ENCODE measurements at regions not wholly inside any gene's neighbourhood (a gene's known extent, or its start where the extent isn't known, plus 50 kb on each side); places are given as distances from the start of the nearest gene placed in this dataset.
"Not testable (repeated sequence)": the region's sequence is repeated elsewhere in the genome, so short reads cannot be mapped to it uniquely, and the experiment has no call there.

DNA sequence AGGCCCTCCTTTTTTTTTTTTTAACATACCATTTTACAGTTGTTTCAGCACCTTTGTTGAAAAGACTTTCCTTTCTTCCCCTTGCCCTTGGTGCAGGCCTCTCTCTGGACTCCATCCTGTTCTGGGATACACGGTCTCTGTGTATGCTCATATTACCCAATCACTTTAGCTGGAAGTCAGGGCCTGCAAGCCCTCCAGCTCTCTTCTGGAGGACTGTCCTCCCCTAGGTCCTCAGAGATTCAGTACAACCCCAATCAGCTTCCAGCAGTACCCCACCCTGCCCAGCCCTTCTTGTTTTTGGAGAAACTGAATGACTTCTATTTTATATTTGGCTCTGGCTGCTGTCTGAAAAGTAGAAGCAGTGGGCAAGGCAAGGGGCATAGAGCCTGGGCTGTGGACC is 270.8 kb downstream of the KLF13 start:
- DNase-seq (ENCODE audit: low read depth) = no peak

DNA sequence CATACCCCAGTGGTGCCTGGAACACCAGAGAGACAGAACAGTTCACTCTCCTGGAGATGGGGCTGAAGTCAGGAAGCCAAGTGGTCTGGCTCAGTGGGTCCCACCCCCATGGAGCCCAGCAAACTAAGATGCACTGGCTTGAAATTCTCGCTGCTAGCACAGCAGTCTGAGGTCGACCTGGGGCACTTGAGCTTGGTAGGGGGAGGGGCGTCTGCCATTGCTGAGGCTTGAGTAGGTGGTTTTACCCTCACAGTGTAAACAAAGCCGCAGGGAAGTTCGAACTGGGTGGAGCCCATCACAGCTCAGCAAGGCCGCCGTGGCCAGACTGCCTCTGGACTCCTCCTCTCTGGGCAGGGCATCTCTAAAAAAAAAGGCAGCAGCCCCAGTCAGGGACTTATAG is 272.0 kb downstream of the KLF13 start:
- DNase-seq (ENCODE audit: low read depth) = no peak

DNA sequence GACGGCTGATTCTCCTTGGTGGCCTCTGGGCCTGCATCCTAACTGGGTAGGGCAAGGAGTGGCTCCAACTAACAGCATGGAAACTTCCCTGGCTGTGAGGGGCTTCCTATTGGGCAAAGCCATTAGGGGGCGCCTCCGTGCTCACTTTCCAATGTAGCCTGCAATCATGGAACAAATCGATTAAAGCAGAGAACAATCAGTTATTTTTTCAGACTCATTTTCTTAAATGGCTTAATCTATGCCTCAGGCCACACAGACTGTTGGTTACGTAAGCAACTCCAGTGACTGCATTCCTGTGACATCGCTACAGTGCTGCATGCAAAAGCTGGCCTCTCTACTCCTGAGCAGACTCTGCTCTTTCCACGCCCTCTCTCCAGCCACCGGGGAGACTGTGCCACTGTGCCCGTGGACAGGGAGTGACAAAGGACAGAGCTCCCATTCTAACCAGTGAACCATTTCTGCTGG is 278.9 kb downstream of the KLF13 start:
- DNase-seq (ENCODE audit: low read depth) = no peak

DNA sequence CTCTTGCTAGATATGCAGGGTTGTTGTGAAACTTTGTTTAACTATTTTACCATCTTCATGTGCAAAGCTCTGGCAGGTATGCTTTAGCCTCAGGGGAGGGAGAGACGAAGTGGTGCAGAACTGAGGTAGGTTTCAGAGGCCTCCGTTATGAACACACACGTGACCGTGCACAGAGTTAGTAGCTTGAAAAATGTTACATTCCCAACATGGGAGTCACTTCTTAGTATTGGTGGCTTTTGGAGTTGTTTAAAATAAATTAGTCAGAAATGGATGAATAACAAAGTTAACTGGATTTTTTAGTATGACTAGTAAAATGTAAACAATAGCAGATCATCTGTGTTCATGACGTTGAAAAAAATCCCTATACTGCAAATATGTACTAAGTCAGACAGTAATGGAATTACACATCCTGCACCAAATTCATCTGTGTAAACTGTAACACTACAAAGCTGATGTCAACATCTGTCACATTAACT is 279.6 kb downstream of the KLF13 start:
- no peak for DNase-seq (ENCODE audit: low read depth)

DNA sequence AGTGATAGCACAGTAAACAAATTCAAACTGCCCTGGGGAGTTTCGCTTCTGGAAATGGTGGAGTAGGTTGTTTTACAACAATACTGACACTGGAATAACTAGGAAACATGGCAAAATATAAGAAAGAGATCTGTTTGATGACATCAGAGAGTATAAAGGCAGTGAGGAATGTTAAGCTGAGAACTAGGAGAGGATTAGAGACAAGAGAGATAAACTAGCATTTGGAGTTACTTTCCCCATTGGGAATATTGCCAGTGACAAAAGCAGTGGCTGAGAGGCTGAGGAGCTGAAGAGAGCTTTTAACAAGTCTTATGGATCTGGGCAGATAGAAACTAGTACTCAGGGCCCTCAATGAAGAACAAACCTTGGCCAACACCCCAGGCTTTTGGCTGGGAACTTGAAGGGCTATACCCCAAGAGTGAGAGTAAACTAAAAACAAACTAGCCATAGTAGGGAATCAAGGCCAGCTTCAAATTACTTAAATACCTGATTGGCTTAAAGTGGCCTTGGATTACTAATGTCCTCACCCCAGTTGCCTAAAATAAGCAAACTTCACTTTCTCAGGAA is 280.4 kb downstream of the KLF13 start:
- DNase-seq (ENCODE audit: low read depth) = no peak

DNA sequence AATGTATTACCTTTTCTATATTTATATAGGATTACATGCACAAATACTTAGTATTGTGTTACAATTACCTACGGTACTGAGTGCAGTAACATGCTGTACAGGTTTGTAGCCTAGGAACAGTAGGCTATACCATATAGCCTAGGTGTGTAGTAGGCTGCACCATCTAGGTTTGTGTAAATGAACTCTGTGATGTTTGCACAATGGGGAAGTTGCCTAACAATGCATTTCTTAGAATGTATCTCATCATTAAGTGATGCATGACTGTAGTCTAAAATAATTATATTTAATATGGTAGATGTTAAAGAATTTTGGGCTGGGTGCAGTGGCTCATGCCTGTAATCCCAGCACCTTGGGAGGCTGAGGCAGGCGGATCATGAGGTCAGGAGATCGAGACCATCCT is 281.0 kb downstream of the KLF13 start:
- no peak for DNase-seq (ENCODE audit: low read depth)

DNA sequence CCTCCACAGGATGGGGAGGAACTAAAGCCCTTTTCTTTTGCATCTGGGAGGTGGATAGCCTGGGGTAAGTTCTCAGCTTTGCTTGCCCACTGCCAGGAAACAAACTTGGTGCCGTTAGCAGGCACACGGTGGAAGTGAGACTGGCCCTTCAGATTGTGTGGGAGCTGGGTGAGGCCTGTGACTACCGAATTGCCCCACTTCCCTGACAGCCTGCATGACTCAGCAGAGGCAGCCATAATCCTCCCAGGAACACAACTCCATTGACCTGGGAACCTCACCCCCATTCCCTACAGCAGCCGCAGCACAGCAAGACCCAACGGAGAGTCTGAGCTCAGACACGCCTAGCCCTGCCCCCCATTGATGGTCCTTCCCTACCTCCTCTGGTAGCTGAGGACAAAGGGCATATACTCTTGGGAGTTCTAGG is 282.6 kb downstream of the KLF13 start:
- no peak for DNase-seq (ENCODE audit: low read depth)

DNA sequence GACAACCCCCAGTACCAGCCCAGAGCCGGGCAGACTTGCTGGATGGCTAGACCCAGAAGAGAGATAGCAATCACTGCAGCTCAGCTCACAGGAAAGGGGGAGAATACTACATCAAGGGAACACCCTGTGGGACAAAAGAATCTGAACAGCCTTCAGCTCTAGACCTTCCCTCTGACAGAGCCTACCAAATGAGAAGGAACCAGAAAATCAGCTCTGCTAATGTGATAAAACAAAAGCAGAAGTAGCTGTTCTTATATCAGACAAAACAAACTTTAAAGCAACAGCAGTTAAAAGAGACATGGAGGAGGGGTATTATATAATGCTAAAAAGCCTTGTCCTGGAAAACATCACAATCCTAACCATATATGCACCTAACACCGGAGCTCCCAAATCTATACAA is 283.3 kb downstream of the KLF13 start:
- no peak for DNase-seq (ENCODE audit: low read depth)

DNA sequence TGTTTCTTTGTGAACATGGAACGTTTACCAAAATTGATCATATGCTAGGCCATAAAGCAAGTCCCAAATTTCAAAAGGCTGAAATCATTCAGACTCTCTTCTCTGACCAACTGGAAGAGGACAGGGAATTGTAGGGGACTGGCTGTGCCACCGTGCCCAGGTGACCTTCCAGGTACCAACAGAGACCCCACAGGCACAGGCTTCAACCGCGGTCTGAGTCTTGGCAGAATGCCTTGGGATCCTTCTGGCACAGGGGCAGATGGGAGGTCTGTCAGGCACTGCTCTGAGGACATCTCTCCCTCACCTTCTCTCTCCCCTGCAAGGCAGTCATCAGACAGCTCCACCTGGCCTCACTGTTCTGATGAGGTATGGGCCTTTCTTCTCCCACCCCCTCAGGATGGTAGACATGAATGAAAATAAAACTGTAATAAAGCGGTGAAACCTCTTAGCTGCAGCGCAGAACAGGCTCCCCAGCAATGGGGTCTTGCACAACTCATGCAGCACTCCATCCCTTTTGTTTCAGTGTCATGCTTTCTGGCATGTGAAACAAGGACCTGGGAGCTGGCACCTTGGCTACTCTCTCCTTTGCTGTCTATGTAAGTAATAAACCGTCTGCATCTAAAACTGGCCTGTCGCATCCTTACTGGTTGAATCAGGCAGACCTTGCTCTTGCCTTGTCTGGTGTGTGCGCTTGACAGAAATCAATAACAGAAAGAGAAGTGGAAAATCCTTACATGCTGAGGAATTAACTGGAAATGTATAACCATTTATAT is 289.2 kb downstream of the KLF13 start:
- no peak for DNase-seq (ENCODE audit: low read depth)

DNA sequence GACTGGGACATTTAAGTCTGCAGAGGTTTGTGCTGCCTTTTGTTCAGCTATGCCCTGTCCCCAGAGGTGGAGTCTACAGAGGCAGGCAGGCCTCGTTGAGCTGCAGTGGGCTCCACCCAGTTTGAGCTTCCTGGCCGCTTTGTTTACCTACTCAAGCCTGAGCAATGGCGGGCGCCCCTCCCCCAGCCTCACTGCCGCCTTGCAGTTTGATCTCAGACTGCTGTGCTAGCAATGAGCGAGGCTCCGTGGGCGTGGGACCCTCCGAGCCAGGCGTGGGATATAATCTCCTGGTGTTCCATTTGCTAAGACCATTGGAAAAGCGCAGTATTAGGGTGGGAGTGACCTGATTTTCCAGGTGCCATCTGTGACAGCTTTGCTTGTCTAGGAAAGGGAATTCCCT is 296.7 kb downstream of the KLF13 start:
- DNase-seq (ENCODE audit: low read depth) = not testable (repeated sequence)

DNA sequence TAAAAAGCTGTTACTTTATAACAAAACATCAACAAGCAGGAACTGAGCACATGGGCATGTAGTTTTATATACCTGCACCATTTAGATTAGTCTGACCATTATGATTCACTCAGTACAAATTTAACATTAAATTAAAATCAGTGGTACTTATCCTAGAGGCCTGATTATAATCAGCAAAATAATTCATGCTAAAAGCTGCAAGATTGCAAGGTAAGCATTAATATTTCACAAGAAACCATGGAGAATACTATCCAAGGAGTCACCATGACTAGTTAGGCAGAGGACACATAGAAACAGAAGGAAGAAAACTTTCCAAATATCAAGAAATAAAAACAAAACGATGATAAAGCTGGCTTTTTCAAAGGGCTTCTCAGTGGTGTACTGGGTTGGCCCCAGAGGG is 297.5 kb downstream of the KLF13 start:
- not testable (repeated sequence) for DNase-seq (ENCODE audit: low read depth)

DNA sequence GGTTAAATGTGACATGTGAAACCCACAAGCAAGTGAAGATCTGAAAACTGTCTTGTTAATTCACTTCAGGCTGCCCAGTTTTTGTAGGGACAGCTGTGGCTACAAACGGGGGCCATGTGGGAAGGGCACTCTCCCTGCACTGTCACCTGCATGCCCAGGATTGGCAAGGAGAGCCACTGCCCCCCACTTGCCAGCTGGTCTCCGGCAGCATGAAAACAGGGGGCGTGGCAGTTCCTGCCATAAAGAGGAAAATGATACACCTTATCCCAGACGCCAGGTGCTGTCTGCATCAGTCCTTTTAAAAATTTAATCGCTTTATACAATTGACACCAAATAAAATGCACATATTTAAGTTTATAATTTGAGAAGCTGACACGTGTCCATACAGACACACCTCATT is 309.1 kb downstream of the KLF13 start:
- not testable (repeated sequence) for DNase-seq (ENCODE audit: low read depth)

DNA sequence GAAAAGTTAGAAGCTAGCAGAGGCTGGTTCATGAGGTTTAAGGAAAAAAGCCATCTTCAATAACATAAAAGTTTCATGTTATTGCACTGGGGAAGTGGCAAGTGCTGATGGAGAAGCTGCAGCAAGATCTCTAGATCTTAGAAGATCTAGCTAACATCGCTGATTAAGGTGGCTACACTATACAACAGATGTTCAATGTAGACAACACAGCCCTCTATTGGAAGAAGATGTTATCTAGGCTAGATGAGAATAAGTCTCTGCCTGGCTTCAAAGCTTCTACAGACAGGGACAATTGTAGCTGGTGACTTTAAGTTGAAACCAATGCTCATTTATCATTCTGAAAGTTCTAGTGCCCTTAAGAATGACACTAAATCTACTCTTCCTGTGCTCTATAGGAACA is 310.3 kb downstream of the KLF13 start:
- not testable (repeated sequence) for DNase-seq (ENCODE audit: low read depth)

DNA sequence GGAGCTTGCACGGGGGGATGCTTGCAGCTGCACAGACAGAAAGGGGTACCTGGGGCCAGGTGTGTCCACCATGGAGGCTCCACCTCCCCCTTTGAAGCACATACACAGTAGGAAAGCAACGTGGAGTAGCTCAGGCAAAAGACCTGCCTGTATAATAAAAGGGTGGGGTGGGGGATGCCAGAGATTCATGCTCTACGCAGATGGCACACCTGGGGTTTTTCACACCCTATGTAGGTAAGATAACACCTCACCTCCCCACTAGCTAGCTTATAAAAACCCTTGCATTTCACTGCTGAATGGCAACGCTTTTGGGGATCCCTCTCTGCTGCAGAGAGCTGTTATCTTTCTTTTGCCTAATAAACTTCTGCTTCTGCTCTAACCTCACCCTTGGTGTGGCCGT is 317.3 kb downstream of the KLF13 start:
- DNase-seq (ENCODE audit: low read depth) = not testable (repeated sequence)

DNA sequence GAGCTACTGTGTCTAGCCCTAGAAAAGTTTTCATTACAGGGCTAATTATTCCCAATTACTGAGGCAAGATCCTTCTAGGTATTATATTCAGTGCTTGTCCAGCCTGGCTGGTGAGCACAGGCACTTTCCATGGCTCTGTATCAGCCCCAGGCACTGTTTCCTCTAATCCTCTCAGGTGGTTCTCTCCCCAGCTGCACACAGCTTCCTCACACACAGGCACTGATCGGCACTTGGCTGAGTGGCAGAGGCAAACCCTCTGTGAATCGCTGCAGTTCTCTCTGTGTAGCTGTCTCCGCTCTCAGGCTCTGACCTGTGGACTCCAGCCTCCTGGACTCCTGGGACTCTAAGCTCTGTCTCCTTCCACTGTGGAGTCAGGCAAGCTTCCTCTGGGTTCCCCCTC is 318.1 kb downstream of the KLF13 start:
- not testable (repeated sequence) for DNase-seq (ENCODE audit: low read depth)

DNA sequence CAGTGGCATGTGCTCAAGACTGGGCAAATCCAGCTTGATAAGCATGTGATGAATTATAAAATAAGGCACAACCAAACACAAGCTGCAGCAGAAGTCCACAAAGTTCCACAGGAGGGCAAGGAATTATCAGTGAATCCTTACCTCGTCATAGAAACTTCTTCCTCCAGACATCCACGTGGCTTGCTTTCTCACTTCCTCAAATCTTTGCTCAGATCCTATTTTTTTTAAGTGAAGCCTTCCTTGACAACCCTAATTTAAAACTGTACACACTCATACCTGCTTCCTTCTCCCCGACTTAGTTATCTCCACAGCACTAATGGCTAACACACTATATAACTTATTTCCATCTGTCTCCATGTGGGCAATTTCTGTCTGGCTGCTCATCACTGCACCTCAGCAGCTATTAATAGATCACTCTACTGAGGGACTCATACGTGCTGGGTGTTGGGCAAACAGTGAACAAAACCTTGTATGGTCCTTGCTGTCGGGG is 320.7 kb downstream of the KLF13 start:
- DNase-seq (ENCODE audit: low read depth) = not testable (repeated sequence)

DNA sequence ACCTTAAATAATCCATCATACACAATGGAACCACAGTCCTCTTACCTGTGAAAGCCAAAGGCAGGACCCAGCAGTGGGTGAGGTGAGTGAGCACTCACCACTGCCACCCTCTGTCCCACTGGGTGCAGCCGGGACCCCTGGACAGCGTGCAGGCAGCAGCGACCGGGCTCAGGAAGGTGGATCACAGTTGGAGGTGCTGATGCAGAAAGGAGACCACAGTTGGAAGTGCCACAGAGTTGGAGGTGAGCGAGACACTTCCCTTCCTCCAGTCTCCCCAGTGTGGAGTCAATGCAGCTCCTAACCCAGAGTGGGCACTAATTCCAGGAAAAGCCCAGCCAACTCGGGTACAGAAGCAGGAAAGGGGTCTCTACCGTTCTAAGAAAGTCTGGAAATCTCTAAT is 323.0 kb downstream of the KLF13 start:
- not testable (repeated sequence) for DNase-seq (ENCODE audit: low read depth)

DNA sequence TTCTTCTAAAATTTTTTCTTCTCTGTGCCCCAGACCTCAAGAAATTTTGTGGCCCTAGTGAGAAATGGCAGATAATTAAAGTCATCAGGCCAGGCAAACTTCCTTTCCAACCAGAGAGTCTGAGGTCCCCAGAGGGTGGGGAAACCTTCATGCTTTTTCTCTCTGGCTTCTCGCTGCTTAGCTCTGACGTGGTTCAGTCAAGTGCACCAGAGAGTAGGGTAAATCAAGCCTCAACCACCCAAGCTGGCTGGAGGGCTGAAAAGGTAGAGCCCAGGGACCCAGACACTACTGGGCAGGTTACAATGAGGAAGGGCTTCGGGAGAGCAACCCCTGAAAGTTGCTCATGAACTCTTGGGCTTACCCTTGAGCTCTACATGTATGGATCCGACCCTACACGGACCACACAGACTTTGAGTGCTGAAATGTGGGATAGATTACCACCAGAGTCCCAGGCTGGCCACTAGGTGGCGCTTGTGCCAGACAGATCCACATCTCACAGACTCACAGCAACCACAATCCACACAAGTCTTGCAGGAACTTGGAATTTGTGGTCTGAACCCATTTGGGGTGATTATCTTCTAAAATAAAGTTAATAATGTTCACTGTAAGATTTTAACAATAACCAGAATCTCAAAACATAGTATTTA is 323.5 kb downstream of the KLF13 start:
- DNase-seq (ENCODE audit: low read depth) = peak; percentile 54

DNA sequence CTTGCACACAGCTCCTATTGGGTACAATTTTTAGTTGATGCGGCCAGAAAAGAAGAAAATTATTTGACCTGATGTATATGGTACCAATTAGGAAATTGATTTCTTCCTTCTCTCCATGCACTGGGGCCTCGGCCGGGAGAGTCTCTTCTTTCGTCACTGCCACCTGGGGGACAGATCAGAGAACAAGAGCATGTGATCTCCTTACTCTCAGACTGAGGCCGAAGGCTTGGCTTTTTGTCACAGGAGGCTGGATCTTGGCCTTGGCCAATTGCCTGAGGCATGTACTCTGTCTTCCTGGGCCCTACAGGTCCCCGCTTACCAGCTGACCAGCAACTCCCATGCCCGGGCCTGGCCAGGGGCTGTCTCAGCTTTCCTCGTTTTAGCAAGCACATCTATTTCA is 330.3 kb downstream of the KLF13 start:
- DNase-seq (ENCODE audit: low read depth) = not testable (repeated sequence)

DNA sequence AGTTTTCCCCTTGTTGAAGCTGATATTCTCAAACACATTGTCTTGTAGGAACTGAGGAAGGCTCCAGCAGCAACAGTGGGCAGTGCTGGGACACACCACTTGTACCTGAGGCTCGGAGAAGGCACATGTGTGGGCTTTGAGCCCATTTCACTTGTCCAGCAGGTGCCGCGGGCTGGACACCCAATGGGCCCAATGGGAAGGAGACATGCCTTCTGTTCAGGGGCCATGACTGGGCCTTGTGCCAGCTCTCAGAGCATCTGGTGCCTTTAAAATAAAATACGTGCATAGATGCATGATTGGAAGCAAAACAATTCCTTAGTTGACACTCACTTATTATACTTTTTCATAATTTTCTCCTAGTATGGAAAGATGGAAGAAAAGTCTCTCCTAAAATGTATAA is 334.2 kb downstream of the KLF13 start:
- no peak for DNase-seq (ENCODE audit: low read depth)

DNA sequence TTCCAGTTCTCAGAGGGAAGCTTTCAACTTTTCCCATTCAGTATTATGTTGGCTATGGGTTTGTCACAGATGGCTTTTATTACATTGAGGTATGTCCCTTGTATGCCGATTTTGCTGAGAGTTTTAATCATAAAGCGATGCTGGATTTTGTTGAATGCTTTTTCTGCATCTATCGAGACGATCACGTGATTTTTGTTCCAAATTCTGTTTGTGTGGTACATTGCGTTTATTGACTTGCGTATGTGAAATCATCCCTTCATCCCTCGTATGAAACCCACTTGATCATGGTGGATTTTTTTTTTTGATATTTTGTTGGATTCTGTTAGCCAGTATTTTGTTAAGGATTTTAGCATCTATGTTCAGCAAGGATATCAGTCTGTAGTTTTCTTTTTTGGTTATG is 339.1 kb downstream of the KLF13 start:
- not testable (repeated sequence) for DNase-seq (ENCODE audit: low read depth)

DNA sequence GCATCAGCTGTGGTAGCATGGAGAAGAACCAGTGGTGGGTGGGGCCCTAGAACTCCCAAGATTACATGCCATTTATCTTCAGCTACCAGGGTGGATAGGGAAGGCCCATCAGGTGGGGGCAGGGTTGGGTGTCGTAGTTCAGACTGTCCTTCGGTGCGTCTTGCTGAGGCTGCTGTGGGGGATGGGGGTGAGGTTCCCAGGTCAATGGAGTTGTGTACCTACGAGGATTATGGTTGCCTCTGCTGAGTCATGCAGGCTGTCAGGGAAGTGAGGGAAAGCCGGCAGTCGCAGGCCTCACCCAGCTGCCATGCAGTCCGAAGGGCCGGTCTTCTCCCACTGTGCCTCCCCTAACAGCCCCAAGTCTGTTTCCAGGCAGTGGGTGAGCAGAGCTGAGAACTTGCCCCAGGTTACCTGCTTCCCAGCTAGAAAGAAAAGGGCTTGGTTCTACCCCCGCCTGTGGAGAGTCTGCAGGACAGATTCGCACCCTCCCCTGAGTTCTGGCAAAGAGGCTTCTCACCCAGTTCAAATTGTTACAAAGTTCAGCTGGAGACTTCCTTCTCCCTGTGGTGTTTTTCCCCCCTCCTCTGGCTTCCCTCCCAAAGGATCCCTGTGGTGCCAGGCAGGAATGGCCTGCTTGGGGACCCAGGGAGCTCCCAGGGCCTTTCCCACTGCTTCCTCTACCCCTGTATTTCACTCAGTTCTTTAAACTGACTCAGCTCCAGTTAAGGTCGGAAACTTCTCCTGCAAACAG is 342.7 kb downstream of the KLF13 start:
- not testable (repeated sequence) for DNase-seq (ENCODE audit: low read depth)

Measured in activated T-cell treated with anti-CD3 and anti-CD28 coated beads for 1 hour (primary cell).